Endodermal cell (in vitro differentiated cells): ENCODE measurements at regions not wholly inside any gene's neighbourhood (a gene's known extent, or its start where the extent isn't known, plus 50 kb on each side); places are given as distances from the start of the nearest gene placed in this dataset.
A peak's percentile ranks its signal among the peaks of the same experiment; 100 is the strongest.

Experiments
- DNase-seq: peaks from one replicate; pipeline ENCODE4 v3.0.0-alpha.2; 2017
- H3K27ac ChIP-seq: 2 replicates; pipeline ENCODE4 v1.5.1; 2013; ENCODE audit warnings: mild to moderate bottlenecking, low read depth, low read length, moderate library complexity
- H3K27me3 ChIP-seq: 2 replicates; pipeline ENCODE4 v1.6.1; 2013; ENCODE audit warnings: mild to moderate bottlenecking, low read length, moderate library complexity; ENCODE audit not compliant: insufficient read depth, control insufficient read depth, poor library complexity, severe bottlenecking
- H3K36me3 ChIP-seq: 2 replicates; pipeline ENCODE4 v1.7.0; 2013; ENCODE audit warnings: mild to moderate bottlenecking, low read length, moderate library complexity; ENCODE audit not compliant: control insufficient read depth, insufficient read depth
- H3K4me1 ChIP-seq: one replicate; pipeline ENCODE4 v1.7.0; 2013; ENCODE audit warnings: low read length; ENCODE audit not compliant: control insufficient read depth, insufficient read depth
- H3K4me3 ChIP-seq: 2 replicates; pipeline ENCODE4 v1.5.1; 2013; ENCODE audit warnings: mild to moderate bottlenecking, low read length, moderate library complexity
- H3K9ac ChIP-seq: 2 replicates; pipeline ENCODE4 v1.6.1; 2013; ENCODE audit warnings: mild to moderate bottlenecking, low read length, moderate library complexity; ENCODE audit not compliant: poor library complexity, severe bottlenecking; ENCODE audit errors: extremely low read depth
- H3K9me3 ChIP-seq: 2 replicates; pipeline ENCODE4 v1.6.1; 2013; ENCODE audit warnings: mild to moderate bottlenecking, low read length, moderate library complexity; ENCODE audit not compliant: control insufficient read depth
- H3K27ac Mint-ChIP-seq: 2 replicates; pipeline ENCODE4 v1.8.0; 2020; ENCODE audit warnings: mixed read lengths
- H3K27me3 Mint-ChIP-seq: 2 replicates; pipeline ENCODE4 v1.8.0; 2021; ENCODE audit warnings: mild to moderate bottlenecking, mixed read lengths; ENCODE audit not compliant: insufficient read depth
- H3K36me3 Mint-ChIP-seq: 2 replicates; pipeline ENCODE4 v1.8.0; 2020; ENCODE audit warnings: low read depth, mixed read lengths
- H3K4me1 Mint-ChIP-seq: 2 replicates; pipeline ENCODE4 v1.8.0; 2020; ENCODE audit warnings: mixed read lengths
- H3K4me3 Mint-ChIP-seq: 2 replicates; pipeline ENCODE4 v1.8.0; 2020; ENCODE audit warnings: mild to moderate bottlenecking, moderate library complexity, mixed read lengths
- H3K9me3 Mint-ChIP-seq: 2 replicates; pipeline ENCODE4 v1.8.0; 2020; ENCODE audit warnings: mild to moderate bottlenecking, mixed read lengths
- CTCF ChIP-seq: fragments of 200-600 bp; sonication (generic); conservative IDR thresholded peaks from 2 replicates; pipeline ENCODE4 v1.5.0; 2021; ENCODE audit warnings: antibody characterized with exemption, mild to moderate bottlenecking
- WGBS, 2 experiments: methylation state at CpG; one replicate each; pipeline versions ENCODE4 v1.1.5 to v1.1.7; 2013; ENCODE audit warnings: missing lambda C conversion rate in 2 of 2, mixed read lengths in 1 of 2; ENCODE audit not compliant: insufficient coverage in 1 of 2, insufficient read length in 1 of 2; 5-methylcytosine and 5-hydroxymethylcytosine counted together

GRCh38 chr12:58249610-58250009 is 308.2 kb downstream of the ATP23 start:
- peaks cover 3% of the 10 kb centered on the region for H3K4me1 ChIP-seq
- no peaks in the 10 kb centered on the region for H3K9me3 Mint-ChIP-seq
- TF ChIP-seq CTCF = no peak
- H3K27ac ChIP-seq = no peak overlapping the region
- peaks cover 8% of the 10 kb centered on the region for H3K4me1 Mint-ChIP-seq
- no peaks in the 10 kb centered on the region for H3K9me3 ChIP-seq
- peak; percentile 66 for DNase-seq
- H3K27me3 Mint-ChIP-seq = no peaks in the 10 kb centered on the region
- no peak overlapping the region for H3K4me3 Mint-ChIP-seq
- H3K36me3 Mint-ChIP-seq = no peaks in the 10 kb centered on the region
- H3K27ac Mint-ChIP-seq = no peak overlapping the region
- H3K36me3 ChIP-seq = no peaks in the 10 kb centered on the region
- WGBS, 2 experiments = 75 to 82% methylated on average over 2 of the region's 2 CpGs
- H3K4me3 ChIP-seq = no peak overlapping the region
- H3K27me3 ChIP-seq = no peaks in the 10 kb centered on the region
- no peak overlapping the region for H3K9ac ChIP-seq

- no peak for DNase-seq
- H3K9me3 ChIP-seq = no peaks in the 10 kb centered on the region
- Mint-ChIP-seq H3K4me3 (no peak overlapping the region), H3K27me3 (no peaks in the 10 kb centered on the region), H3K9me3 (no peaks in the 10 kb centered on the region), H3K27ac (no peak overlapping the region), H3K4me1 (peaks cover 8% of the 10 kb centered on the region), H3K36me3 (no peaks in the 10 kb centered on the region)
- H3K36me3 ChIP-seq = no peaks in the 10 kb centered on the region
- no peak overlapping the region for H3K9ac ChIP-seq
- no peak overlapping the region for H3K4me3 ChIP-seq
- H3K27ac ChIP-seq = no peak overlapping the region
- peaks cover 3% of the 10 kb centered on the region for H3K4me1 ChIP-seq
- 95 to 98% methylated on average over 5 of the region's 5 CpGs for WGBS, 2 experiments
- TF ChIP-seq CTCF = no peak
- H3K27me3 ChIP-seq = no peaks in the 10 kb centered on the region
Observed at GRCh38 chr12:58250077-58250476, 308.7 kb downstream of the ATP23 start.

GRCh38 chr12:58252914-58253313 is 311.5 kb downstream of the ATP23 start:
- Histone ChIP-seq H3K9ac (no peak overlapping the region), H3K4me3 (no peak overlapping the region), H3K9me3 (no peaks in the 10 kb centered on the region), H3K36me3 (no peaks in the 10 kb centered on the region), H3K4me1 (peaks cover 3% of the 10 kb centered on the region), H3K27me3 (no peaks in the 10 kb centered on the region), H3K27ac (no peak overlapping the region)
- no peaks in the 10 kb centered on the region for H3K36me3 Mint-ChIP-seq
- WGBS, 2 experiments = 92 to 100% methylated on average over 1 to 2 of the region's 2 CpGs
- TF ChIP-seq CTCF = no peak
- peaks cover 8% of the 10 kb centered on the region for H3K4me1 Mint-ChIP-seq
- no peak for DNase-seq
- H3K9me3 Mint-ChIP-seq = no peaks in the 10 kb centered on the region
- H3K4me3 Mint-ChIP-seq = no peak overlapping the region
- H3K27ac Mint-ChIP-seq = no peak overlapping the region
- no peaks in the 10 kb centered on the region for H3K27me3 Mint-ChIP-seq
